ENCODE measurements at regions not wholly inside any gene's neighbourhood (a gene's known extent, or its start where the extent isn't known, plus 50 kb on each side); places are given as distances from the start of the nearest gene placed in this dataset.

- no peak overlapping the region for H3K4me3 ChIP-seq
- DNase-seq (ENCODE audit: low read depth in 1 of 2, low spot score in 1 of 2): no peak
These were observed 660.7 kb upstream of the PHF14 start for GRCh38 chr7:10312942-10313341.

DNA sequence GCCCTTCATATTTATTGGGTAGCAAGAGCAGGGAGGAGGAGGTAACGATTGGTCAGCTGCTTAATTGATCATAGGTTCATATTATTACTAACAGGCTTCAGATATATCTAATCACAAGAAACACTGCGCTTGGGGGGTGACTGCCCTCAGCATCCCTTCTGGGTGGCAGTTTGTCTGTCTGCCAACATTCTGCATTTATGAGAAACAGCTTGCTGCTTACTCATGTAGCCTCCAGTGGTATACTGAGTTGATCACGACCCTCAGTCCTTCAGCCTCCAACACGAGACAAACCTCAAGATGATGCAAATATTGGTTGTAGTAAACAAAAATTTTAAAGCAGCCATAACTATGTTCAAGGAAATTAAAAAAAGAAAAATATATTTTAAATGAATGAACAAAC is 657.8 kb upstream of the PHF14 start:
- H3K9me3 ChIP-seq (ENCODE audit: low read depth): no peaks in the 10 kb centered on the region
- no peaks in the 10 kb centered on the region for H3K4me1 ChIP-seq (ENCODE audit: low read depth)
- no peaks in the 10 kb centered on the region for H3K36me3 ChIP-seq
- TF ChIP-seq, protein P1, sequence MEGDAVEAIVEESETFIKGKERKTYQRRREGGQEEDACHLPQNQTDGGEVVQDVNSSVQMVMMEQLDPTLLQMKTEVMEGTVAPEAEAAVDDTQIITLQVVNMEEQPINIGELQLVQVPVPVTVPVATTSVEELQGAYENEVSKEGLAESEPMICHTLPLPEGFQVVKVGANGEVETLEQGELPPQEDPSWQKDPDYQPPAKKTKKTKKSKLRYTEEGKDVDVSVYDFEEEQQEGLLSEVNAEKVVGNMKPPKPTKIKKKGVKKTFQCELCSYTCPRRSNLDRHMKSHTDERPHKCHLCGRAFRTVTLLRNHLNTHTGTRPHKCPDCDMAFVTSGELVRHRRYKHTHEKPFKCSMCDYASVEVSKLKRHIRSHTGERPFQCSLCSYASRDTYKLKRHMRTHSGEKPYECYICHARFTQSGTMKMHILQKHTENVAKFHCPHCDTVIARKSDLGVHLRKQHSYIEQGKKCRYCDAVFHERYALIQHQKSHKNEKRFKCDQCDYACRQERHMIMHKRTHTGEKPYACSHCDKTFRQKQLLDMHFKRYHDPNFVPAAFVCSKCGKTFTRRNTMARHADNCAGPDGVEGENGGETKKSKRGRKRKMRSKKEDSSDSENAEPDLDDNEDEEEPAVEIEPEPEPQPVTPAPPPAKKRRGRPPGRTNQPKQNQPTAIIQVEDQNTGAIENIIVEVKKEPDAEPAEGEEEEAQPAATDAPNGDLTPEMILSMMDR (IDR thresholded peaks at IDR 0.05; ENCODE audit: low read depth, low read length): no peak
- no peak overlapping the region for H3K27ac ChIP-seq
- DNase-seq (ENCODE audit: low read depth in 1 of 2, low spot score in 1 of 2): no peak
- no peaks in the 10 kb centered on the region for H3K27me3 ChIP-seq
- no peak overlapping the region for H3K4me3 ChIP-seq

More at GRCh38 chr7:10312942-10313341, 660.7 kb upstream of the PHF14 start:
- TF ChIP-seq, protein P1 (IDR thresholded peaks at IDR 0.05; ENCODE audit: low read depth, low read length): no peak
- Histone ChIP-seq H3K4me1 (ENCODE audit: low read depth) (no peaks in the 10 kb centered on the region), H3K36me3 (no peaks in the 10 kb centered on the region), H3K27me3 (no peaks in the 10 kb centered on the region), H3K9me3 (ENCODE audit: low read depth) (no peaks in the 10 kb centered on the region), H3K27ac (no peak overlapping the region)

GRCh38 chr7:10316488-10316887 is 657.2 kb upstream of the PHF14 start:
- TF ChIP-seq, protein P1 (IDR thresholded peaks at IDR 0.05; ENCODE audit: low read depth, low read length): no peak
- H3K9me3 ChIP-seq (ENCODE audit: low read depth): no peaks in the 10 kb centered on the region
- H3K4me3 ChIP-seq: no peak overlapping the region
- no peak overlapping the region for H3K27ac ChIP-seq
- no peak for DNase-seq (ENCODE audit: low read depth in 1 of 2, low spot score in 1 of 2)
- H3K4me1 ChIP-seq (ENCODE audit: low read depth): no peaks in the 10 kb centered on the region
- H3K27me3 ChIP-seq: no peaks in the 10 kb centered on the region
- no peaks in the 10 kb centered on the region for H3K36me3 ChIP-seq

DNA sequence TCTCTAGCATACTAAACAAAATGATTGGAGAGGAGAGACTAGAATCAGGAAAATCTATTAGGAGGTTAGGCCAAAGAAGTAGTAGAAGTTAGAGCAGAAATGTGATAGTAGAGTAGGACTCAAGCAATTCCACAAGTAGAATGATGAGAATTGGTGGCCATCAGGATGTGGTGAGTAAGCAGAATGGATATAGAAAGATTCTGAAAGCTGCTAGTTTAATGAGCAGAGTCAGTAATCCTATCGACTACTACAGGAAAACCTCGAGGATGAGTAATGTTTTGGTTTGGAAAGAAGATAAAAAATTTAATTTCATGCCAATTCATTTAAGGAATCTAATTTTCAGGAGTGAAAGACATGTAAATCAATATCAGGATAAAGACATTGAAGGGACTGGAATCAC is 648.3 kb upstream of the PHF14 start:
- Histone ChIP-seq H3K27ac (no peak overlapping the region), H3K4me1 (ENCODE audit: low read depth) (no peaks in the 10 kb centered on the region), H3K36me3 (no peaks in the 10 kb centered on the region), H3K4me3 (no peak overlapping the region), H3K27me3 (no peaks in the 10 kb centered on the region), H3K9me3 (ENCODE audit: low read depth) (no peaks in the 10 kb centered on the region)
- DNase-seq (ENCODE audit: low read depth in 1 of 2, low spot score in 1 of 2): no peak
- TF ChIP-seq, protein P1 (IDR thresholded peaks at IDR 0.05; ENCODE audit: low read depth, low read length): no peak

DNA sequence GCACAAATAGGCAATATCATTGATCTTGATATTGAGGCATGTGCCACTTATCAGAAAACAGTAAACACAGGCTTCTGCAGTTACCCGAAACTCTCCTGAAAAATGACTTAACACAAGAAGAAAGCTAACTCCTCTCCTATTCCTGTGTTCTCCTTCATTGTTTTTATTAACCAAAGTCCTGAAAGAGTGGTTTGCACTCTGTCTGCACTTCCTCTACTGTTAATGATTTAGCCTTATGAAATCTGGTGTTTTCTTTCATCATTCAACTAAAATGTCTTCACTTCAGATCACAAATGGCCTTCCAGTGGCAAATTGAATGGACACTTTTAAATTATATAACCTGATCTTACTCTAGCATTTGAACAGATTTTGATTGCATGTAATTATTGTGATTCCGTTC is 630.6 kb upstream of the PHF14 start:
- no peaks in the 10 kb centered on the region for H3K27me3 ChIP-seq
- no peak overlapping the region for H3K4me3 ChIP-seq
- TF ChIP-seq, protein P1 (IDR thresholded peaks at IDR 0.05; ENCODE audit: low read depth, low read length): no peak
- H3K9me3 ChIP-seq (ENCODE audit: low read depth): no peaks in the 10 kb centered on the region
- no peaks in the 10 kb centered on the region for H3K4me1 ChIP-seq (ENCODE audit: low read depth)
- H3K36me3 ChIP-seq: no peaks in the 10 kb centered on the region
- DNase-seq (ENCODE audit: low read depth in 1 of 2, low spot score in 1 of 2): no peak
- H3K27ac ChIP-seq: no peak overlapping the region

- TF ChIP-seq, protein P1 (IDR thresholded peaks at IDR 0.05; ENCODE audit: low read depth, low read length): no peak
- H3K9me3 ChIP-seq (ENCODE audit: low read depth): no peaks in the 10 kb centered on the region
- H3K27ac ChIP-seq: no peak overlapping the region
- H3K4me1 ChIP-seq (ENCODE audit: low read depth): no peaks in the 10 kb centered on the region
- no peak overlapping the region for H3K4me3 ChIP-seq
- H3K36me3 ChIP-seq: no peaks in the 10 kb centered on the region
- DNase-seq (ENCODE audit: low read depth in 1 of 2, low spot score in 1 of 2): no peak
- H3K27me3 ChIP-seq: no peaks in the 10 kb centered on the region
These were observed 627.6 kb upstream of the PHF14 start for GRCh38 chr7:10346032-10346431.

Data from cardiac muscle cell (in vitro differentiated cells and primary cell).